ENCODE measurements at regions not wholly inside any gene's neighbourhood (a gene's known extent, or its start where the extent isn't known, plus 50 kb on each side); places are given as distances from the start of the nearest gene placed in this dataset.

DNA sequence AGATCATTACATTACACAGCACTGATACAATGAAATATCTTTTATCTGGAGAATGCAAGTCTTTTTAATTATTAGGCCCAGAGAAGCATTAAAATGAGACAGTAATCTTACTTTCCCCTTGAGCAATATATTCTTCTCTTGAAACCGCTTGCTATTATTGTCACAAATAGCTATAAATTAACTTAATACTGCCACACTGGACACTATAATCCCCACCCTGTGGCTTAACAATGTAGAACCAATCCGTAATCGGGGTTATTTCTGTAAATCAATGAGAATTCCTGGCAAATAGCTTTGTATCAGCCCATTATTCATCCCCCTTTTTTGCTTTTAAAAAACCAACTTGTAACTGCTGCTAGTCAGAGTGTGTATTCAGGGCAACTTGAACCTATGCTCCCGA is 366.2 kb upstream of the VWC2 start:
- POLR2A ChIA-PET: no interaction called here

DNA sequence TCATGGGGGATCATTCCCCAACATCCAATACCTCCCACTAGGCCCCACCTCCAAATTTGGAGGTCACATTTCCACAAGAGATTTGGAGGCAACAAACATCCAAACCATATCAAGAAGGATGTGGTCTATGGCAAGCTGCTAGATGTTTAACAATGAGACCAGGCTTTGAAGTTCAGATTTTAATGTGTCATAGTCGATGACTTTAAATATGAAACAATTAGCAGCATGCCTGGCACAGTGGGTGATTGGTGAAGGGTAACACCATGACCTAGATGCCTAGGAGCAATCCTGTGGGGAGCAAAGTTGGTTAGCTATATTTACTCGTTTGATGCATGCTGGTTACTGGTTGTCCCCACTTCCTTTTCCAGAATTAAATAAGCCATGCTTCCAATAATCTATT is 356.4 kb upstream of the VWC2 start:
- ATAC-seq: no peak
- H3K4me1 ChIP-seq (ENCODE audit: control insufficient read depth in 2 of 2, insufficient read depth in 2 of 2, low read length in 2 of 2): no peaks in the 10 kb centered on the region
- Mint-ChIP-seq H3K9me3 (peaks cover 0 to 18% (median 4%) of the 10 kb centered on the region in 11 donors), H3K27me3 (no peaks in the 10 kb centered on the region), H3K4me1 (no peaks in the 10 kb centered on the region), H3K36me3 (no peaks in the 10 kb centered on the region), H3K4me3 (no peak overlapping the region), H3K27ac (no peak overlapping the region)
- POLR2A ChIA-PET: no interaction called here
- H3K27ac ChIP-seq (ENCODE audit: low read depth, low read length): no peak overlapping the region
- no peak for DNase-seq
- H3K27me3 ChIP-seq (ENCODE audit: control insufficient read depth in 2 of 2, insufficient read depth in 2 of 2, low read length in 2 of 2): no peaks in the 10 kb centered on the region
- no peaks in the 10 kb centered on the region for H3K36me3 ChIP-seq (ENCODE audit: control insufficient read depth in 2 of 3, insufficient read depth in 3 of 3, low read length in 3 of 3)
- no peak overlapping the region for H3K4me3 ChIP-seq (ENCODE audit: low read length)
- H3K9me3 ChIP-seq (ENCODE audit: control insufficient read depth in 2 of 3, low read length in 3 of 3): no peaks in the 10 kb centered on the region
- intact Hi-C loops (cut with micrococcal nuclease): no loop called here
- CTCF ChIA-PET: no interaction called here

More for the DNA sequence above, 366.2 kb upstream of the VWC2 start:
- Histone ChIP-seq H3K4me1 (ENCODE audit: control insufficient read depth in 2 of 2, insufficient read depth in 2 of 2, low read length in 2 of 2) (no peaks in the 10 kb centered on the region), H3K4me3 (ENCODE audit: low read length) (no peak overlapping the region), H3K27ac (ENCODE audit: low read depth, low read length) (no peak overlapping the region), H3K27me3 (ENCODE audit: control insufficient read depth in 2 of 2, insufficient read depth in 2 of 2, low read length in 2 of 2) (no peaks in the 10 kb centered on the region), H3K36me3 (ENCODE audit: control insufficient read depth in 2 of 3, insufficient read depth in 3 of 3, low read length in 3 of 3) (no peaks in the 10 kb centered on the region), H3K9me3 (ENCODE audit: control insufficient read depth in 2 of 3, low read length in 3 of 3) (no peaks in the 10 kb centered on the region)
- H3K4me1 Mint-ChIP-seq: no peaks in the 10 kb centered on the region
- H3K27me3 Mint-ChIP-seq: no peaks in the 10 kb centered on the region
- H3K9me3 Mint-ChIP-seq: peaks cover 0 to 11% (median 2%) of the 10 kb centered on the region in 11 donors
- ATAC-seq (no peak), DNase-seq (no peak)
- H3K4me3 Mint-ChIP-seq: no peak overlapping the region
- no peak overlapping the region for H3K27ac Mint-ChIP-seq
- H3K36me3 Mint-ChIP-seq: no peaks in the 10 kb centered on the region
- intact Hi-C loops (cut with micrococcal nuclease): no loop called here
- CTCF ChIA-PET: no interaction called here

DNA sequence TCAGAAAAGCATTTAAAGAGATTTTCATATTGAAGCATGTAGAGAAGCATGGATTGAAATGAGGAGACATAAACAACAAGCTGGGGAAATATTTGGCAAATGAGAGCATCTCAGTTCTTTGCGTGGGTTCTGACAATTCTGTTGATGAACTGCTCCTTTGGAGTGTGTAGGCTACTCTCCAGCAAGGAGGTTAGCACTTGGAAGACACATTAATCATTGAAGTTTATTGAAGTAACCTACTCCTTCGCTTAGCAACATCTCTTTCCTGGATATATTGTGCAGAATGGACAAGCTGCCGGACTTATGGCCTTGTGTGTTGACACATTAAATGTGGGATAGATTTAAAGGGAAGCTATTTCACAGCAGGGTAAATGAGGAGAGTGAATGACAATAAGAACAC is 354.5 kb upstream of the VWC2 start:
- no peak overlapping the region for H3K27ac Mint-ChIP-seq
- no peaks in the 10 kb centered on the region for H3K4me1 ChIP-seq (ENCODE audit: control insufficient read depth in 2 of 2, insufficient read depth in 2 of 2, low read length in 2 of 2)
- H3K27me3 ChIP-seq (ENCODE audit: control insufficient read depth in 2 of 2, insufficient read depth in 2 of 2, low read length in 2 of 2): no peaks in the 10 kb centered on the region
- H3K36me3 Mint-ChIP-seq: no peaks in the 10 kb centered on the region
- CTCF ChIA-PET: no interaction called here
- DNase-seq (no peak), ATAC-seq (no peak)
- H3K27ac ChIP-seq (ENCODE audit: low read depth, low read length): no peak overlapping the region
- no peaks in the 10 kb centered on the region for H3K36me3 ChIP-seq (ENCODE audit: control insufficient read depth in 2 of 3, insufficient read depth in 3 of 3, low read length in 3 of 3)
- POLR2A ChIA-PET: no interaction called here
- H3K4me1 Mint-ChIP-seq: no peaks in the 10 kb centered on the region
- no peaks in the 10 kb centered on the region for H3K9me3 ChIP-seq (ENCODE audit: control insufficient read depth in 2 of 3, low read length in 3 of 3)
- no peak overlapping the region for H3K4me3 Mint-ChIP-seq
- no peak overlapping the region for H3K4me3 ChIP-seq (ENCODE audit: low read length)
- H3K27me3 Mint-ChIP-seq: no peaks in the 10 kb centered on the region
- intact Hi-C loops (cut with micrococcal nuclease): no loop called here
- peaks cover 0 to 16% (median 5%) of the 10 kb centered on the region in 11 donors for H3K9me3 Mint-ChIP-seq

DNA sequence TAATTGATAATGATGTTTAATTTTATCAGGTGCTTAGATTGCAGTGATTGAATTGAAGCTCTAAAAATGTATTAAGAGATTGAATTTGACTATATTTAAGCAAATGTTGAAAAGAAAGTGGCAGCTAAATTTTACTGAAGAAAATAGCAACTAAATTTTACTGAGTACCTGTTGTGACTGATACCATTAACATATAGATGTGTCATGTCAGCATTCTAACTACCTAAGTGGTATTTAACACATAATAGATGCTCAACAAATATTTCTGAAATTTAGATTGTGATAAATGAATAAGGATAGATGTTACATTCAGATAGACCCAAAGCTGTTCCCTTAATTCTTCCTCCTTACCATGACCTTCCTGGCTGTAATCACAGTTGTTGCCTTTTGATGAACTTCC is 350.9 kb upstream of the VWC2 start:
- Mint-ChIP-seq H3K36me3 (no peaks in the 10 kb centered on the region), H3K27ac (no peak overlapping the region), H3K4me1 (no peaks in the 10 kb centered on the region), H3K27me3 (no peaks in the 10 kb centered on the region), H3K9me3 (peaks cover 0 to 9% (median 0%) of the 10 kb centered on the region in 11 donors), H3K4me3 (no peak overlapping the region)
- H3K4me1 ChIP-seq (ENCODE audit: control insufficient read depth in 2 of 2, insufficient read depth in 2 of 2, low read length in 2 of 2): no peaks in the 10 kb centered on the region
- no peak overlapping the region for H3K27ac ChIP-seq (ENCODE audit: low read depth, low read length)
- H3K27me3 ChIP-seq (ENCODE audit: control insufficient read depth in 2 of 2, insufficient read depth in 2 of 2, low read length in 2 of 2): no peaks in the 10 kb centered on the region
- no peaks in the 10 kb centered on the region for H3K36me3 ChIP-seq (ENCODE audit: control insufficient read depth in 2 of 3, insufficient read depth in 3 of 3, low read length in 3 of 3)
- no peak overlapping the region for H3K4me3 ChIP-seq (ENCODE audit: low read length)
- ATAC-seq (no peak), DNase-seq (no peak)
- ChIA-PET CTCF (no interaction called here), POLR2A (no interaction called here)
- H3K9me3 ChIP-seq (ENCODE audit: control insufficient read depth in 2 of 3, low read length in 3 of 3): no peaks in the 10 kb centered on the region
- intact Hi-C loops (cut with micrococcal nuclease): no loop called here

DNA sequence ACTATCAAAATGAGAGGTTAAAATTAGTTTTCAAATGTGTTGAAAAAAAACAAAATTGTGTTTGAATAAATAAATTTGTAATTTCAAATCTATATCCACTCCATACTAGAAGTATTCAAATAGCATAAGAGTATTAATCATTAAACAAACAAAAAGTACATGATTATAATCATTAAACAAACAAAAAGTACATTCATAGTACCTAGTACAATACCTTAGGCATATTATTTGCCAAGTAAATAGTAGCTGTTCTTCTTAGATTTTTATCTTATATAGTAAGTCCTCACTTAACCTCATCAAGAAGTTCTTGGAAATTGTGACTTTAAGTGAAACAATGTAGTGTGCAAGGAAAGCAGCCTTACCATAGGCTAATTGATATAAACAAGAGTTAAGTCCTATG is 349.3 kb upstream of the VWC2 start:
- H3K4me1 ChIP-seq (ENCODE audit: control insufficient read depth in 2 of 2, insufficient read depth in 2 of 2, low read length in 2 of 2): no peaks in the 10 kb centered on the region
- ATAC-seq (no peak), DNase-seq (no peak)
- no peaks in the 10 kb centered on the region for H3K4me1 Mint-ChIP-seq
- ChIA-PET POLR2A (no interaction called here), CTCF (no interaction called here)
- H3K4me3 ChIP-seq (ENCODE audit: low read length): no peak overlapping the region
- no peak overlapping the region for H3K27ac ChIP-seq (ENCODE audit: low read depth, low read length)
- H3K27ac Mint-ChIP-seq: no peak overlapping the region
- H3K36me3 ChIP-seq (ENCODE audit: control insufficient read depth in 2 of 3, insufficient read depth in 3 of 3, low read length in 3 of 3): no peaks in the 10 kb centered on the region
- peaks cover 0 to 9% (median 0%) of the 10 kb centered on the region in 11 donors for H3K9me3 Mint-ChIP-seq
- intact Hi-C loops (cut with micrococcal nuclease): no loop called here
- no peak overlapping the region for H3K4me3 Mint-ChIP-seq
- H3K27me3 Mint-ChIP-seq: no peaks in the 10 kb centered on the region
- H3K9me3 ChIP-seq (ENCODE audit: control insufficient read depth in 2 of 3, low read length in 3 of 3): no peaks in the 10 kb centered on the region
- no peaks in the 10 kb centered on the region for H3K36me3 Mint-ChIP-seq
- H3K27me3 ChIP-seq (ENCODE audit: control insufficient read depth in 2 of 2, insufficient read depth in 2 of 2, low read length in 2 of 2): no peaks in the 10 kb centered on the region

DNA sequence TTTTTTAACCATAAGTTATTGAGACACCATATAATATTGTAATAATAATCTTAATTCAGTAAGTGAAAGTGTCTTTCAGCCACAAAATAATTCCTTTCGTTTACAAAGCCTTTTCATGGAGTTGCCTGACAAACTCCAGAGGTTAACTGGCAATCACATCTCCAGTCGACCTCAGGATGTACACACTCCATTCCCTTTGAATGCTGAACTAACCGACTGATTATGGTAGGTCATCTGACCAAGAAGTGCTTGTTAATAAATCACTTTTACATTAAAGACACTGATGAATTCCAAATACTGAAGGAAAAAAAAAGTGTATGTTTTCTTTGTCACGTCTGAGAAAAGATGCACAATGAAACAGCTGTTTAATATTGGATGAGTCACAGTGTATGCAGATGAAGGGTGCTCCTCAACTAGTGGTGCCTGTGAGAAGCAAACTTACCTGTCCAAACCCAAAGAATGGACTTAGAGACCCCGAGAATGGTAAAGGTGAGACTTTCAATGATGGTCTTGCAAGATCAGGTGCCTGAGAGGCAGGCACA is 348.1 kb upstream of the VWC2 start:
- H3K27ac Mint-ChIP-seq: no peak overlapping the region
- no peaks in the 10 kb centered on the region for H3K9me3 ChIP-seq (ENCODE audit: control insufficient read depth in 2 of 3, low read length in 3 of 3)
- no peaks in the 10 kb centered on the region for H3K36me3 Mint-ChIP-seq
- H3K27ac ChIP-seq (ENCODE audit: low read depth, low read length): no peak overlapping the region
- POLR2A ChIA-PET: no interaction called here
- DNase-seq (no peak), ATAC-seq (no peak)
- H3K4me1 Mint-ChIP-seq: no peaks in the 10 kb centered on the region
- H3K4me3 Mint-ChIP-seq: no peak overlapping the region
- no peaks in the 10 kb centered on the region for H3K27me3 ChIP-seq (ENCODE audit: control insufficient read depth in 2 of 2, insufficient read depth in 2 of 2, low read length in 2 of 2)
- no peaks in the 10 kb centered on the region for H3K4me1 ChIP-seq (ENCODE audit: control insufficient read depth in 2 of 2, insufficient read depth in 2 of 2, low read length in 2 of 2)
- intact Hi-C loops (cut with micrococcal nuclease): no loop called here
- CTCF ChIA-PET: no interaction called here
- no peaks in the 10 kb centered on the region for H3K27me3 Mint-ChIP-seq
- H3K36me3 ChIP-seq (ENCODE audit: control insufficient read depth in 2 of 3, insufficient read depth in 3 of 3, low read length in 3 of 3): no peaks in the 10 kb centered on the region
- H3K9me3 Mint-ChIP-seq: peaks cover 0 to 9% (median 0%) of the 10 kb centered on the region in 11 donors
- H3K4me3 ChIP-seq (ENCODE audit: low read length): no peak overlapping the region

DNA sequence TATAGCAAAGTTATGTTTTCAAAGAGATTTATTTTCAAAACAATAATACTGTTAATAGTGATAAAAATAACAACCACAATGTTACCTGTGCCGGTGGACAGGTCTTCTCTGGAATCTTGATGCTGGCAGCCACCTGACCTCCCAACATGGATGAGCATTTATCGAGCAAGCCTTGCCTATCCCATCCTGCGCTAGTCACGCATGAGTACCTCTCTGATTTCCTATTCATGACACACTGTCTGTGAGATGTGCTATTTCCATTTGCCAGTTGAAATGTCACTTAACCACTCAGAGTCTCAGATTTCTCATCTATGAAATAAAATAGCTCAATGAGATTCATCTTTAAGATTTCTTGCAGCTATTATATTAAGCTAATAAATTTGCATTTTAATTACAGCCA is 341.2 kb upstream of the VWC2 start:
- Histone ChIP-seq H3K36me3 (ENCODE audit: control insufficient read depth in 2 of 3, insufficient read depth in 3 of 3, low read length in 3 of 3) (no peaks in the 10 kb centered on the region), H3K4me1 (ENCODE audit: control insufficient read depth in 2 of 2, insufficient read depth in 2 of 2, low read length in 2 of 2) (no peaks in the 10 kb centered on the region), H3K27me3 (ENCODE audit: control insufficient read depth in 2 of 2, insufficient read depth in 2 of 2, low read length in 2 of 2) (no peaks in the 10 kb centered on the region), H3K9me3 (ENCODE audit: control insufficient read depth in 2 of 3, low read length in 3 of 3) (no peaks in the 10 kb centered on the region), H3K27ac (ENCODE audit: low read depth, low read length) (no peak overlapping the region), H3K4me3 (ENCODE audit: low read length) (no peak overlapping the region)
- DNase-seq: no peak
- Mint-ChIP-seq H3K36me3 (no peaks in the 10 kb centered on the region), H3K27me3 (no peaks in the 10 kb centered on the region), H3K4me1 (no peaks in the 10 kb centered on the region), H3K27ac (no peak overlapping the region), H3K9me3 (peaks cover 0 to 11% (median 0%) of the 10 kb centered on the region in 11 donors), H3K4me3 (no peak overlapping the region)
- no peak for ATAC-seq
- intact Hi-C loops (cut with micrococcal nuclease): no loop called here
- CTCF ChIA-PET: no interaction called here
- POLR2A ChIA-PET: no interaction called here
